ENCODE measurements at regions not wholly inside any gene's neighbourhood (a gene's known extent, or its start where the extent isn't known, plus 50 kb on each side); places are given as distances from the start of the nearest gene placed in this dataset.
"Not testable (repeated sequence)": the region's sequence is repeated elsewhere in the genome, so short reads cannot be mapped to it uniquely, and the experiment has no call there.

DNA sequence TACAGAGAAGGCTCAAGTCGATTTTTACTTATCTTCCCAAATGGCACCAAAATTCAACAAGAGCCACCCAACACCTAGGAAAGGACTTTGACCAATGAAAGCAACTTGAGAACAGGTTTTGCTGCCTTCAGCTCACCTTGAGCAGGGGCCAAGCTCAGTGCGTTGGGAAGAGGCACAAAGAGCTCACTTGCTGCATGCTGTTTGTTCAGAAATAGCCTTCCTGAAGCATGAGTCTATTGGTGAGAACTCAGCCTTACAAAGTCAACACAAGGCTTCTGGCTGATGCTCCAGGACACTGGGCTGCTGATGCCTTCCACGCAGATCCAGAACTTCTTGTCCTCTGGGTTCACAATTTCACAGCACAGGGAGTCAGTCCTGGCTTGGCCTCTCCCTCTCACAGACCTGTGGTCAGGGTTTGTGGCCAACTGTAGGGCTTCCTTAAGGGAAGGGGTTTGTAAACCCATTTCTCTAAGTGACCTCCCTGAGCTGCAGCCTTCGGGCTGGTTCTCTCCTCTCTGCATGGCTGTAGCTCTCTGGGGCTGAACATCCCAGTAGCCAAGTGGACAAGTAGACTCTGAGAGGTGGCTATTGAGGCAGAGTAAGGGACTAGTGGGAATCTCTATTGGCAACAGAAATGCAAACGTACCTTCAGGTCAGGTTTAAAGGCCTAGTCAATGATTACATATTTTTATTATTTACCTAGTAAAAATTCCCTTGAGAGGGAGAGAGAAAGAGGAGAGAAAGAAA, 124.7 kb upstream of the GATA6 start:
- DNase-seq = no peak

DNA sequence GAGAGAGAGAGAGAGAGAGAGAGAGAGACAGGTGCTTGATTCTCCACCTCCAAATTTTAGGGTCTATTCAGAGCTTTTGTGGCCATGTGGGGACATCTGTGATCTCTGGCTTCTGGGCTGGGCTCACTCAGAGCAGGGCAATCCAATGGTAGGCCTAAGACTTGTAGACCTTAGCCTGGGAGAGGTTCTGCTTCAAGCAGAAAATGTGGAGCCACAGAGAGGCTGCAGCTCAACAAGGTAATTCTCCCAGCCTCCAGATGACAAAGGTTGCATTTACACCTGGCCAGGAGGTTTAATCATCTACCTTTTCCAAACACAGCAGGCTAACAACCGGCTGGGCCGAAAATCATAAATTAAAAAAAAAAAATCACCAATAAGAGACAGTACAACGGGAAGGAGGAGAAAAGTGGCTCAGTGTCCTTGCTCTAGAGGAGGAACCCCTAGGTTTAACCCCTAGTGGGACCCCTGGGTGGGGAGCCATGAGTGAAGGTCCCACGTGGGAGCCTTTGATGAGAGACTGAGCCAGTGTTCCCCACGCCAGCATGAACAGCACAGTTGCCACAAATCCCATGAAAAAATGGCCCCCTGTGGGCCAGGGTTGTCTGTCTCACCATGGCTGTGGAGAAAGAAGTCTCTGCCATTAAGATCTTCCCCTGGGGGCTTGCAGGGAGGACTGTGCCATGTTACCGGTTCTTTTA, 124.0 kb upstream of the GATA6 start:
- no peak for DNase-seq

DNA sequence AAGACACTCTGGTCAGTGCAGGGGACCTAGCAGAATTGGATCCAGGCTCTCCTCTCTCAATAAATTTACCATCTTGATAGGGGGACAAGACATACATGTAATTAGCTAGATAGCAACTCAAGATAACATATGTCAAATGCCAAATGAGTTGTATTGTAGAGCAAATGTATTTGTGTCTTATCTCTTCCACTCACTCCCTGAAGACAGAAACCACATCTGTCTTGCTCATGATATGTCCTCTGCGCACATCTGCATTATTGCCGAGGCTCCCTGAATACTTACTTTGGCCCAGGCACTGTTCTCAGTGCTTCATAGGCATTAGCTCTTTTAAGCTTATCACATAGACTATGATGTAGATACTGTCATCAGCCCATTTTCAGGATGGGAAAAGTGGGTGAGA, 122.9 kb upstream of the GATA6 start:
- DNase-seq = no peak

DNA sequence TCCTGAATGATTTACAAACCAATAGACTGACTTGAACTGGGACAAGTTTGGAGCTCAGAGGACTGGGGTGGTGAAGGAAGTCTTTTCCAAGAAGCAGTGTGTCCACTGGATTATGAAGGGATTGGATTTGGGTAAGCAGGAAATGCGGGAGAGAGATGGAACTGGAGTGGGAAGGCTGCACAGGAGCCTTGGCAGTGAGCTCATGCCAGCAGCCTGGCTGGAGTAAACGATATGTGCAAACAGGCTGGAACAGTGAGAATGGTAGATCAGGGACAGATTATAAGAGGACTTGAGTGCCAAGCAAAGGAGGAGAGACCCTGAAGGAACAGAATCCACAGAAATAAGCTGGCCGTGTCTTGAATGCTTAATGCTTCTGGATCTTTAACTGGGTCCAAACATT, 121.9 kb upstream of the GATA6 start:
- DNase-seq = no peak

DNA sequence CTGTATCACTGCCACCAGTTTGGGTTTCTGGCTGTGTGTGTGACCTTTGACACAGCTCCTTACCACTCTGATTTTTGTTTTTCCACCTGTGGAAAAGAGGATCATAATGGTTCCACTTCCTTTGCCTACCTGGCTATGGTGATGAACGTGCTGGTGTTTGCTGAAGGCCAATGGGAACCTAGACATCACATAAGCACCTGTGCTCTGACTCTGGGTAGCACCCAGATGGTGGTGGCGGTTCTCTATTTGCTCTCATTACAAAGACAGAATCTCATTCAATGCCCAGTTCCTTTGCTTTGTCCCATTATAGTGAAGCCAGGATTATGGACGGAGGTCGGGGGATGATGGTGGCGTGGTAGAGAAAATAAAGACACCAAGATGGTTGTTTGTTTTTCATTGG, 121.2 kb upstream of the GATA6 start:
- DNase-seq = no peak

DNA sequence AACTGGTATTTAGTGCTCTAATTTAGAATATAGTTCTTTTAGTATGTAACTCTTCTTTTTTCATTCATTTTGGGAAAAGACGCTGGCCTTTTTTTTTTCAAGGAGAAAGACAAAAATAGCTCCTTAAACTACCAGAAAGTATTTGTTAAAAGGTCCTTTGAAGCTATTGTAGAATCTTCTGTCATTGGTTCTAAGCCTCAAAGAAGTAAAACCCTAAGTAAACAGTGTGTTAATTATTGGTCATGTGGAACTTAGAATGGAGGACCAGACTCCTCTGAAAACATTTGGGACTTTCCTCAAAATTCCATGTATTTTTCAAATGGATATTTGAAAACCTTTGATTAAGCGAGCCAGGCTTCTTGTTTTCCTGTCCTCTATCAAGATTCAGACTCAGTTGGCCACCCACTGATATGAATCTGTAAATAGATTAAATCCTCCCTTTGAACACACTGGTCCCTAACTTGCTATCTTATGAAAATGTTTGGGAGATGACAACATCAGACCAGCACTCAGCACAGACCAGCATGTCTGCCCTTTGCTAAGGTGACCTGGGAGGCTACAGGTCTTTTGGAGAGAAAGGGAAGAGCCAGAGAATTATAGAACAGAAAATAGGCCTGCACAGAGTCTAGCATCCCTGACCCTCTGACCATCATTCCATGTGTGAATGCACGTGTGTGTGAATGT, 120.3 kb upstream of the GATA6 start:
- DNase-seq = no peak

DNA sequence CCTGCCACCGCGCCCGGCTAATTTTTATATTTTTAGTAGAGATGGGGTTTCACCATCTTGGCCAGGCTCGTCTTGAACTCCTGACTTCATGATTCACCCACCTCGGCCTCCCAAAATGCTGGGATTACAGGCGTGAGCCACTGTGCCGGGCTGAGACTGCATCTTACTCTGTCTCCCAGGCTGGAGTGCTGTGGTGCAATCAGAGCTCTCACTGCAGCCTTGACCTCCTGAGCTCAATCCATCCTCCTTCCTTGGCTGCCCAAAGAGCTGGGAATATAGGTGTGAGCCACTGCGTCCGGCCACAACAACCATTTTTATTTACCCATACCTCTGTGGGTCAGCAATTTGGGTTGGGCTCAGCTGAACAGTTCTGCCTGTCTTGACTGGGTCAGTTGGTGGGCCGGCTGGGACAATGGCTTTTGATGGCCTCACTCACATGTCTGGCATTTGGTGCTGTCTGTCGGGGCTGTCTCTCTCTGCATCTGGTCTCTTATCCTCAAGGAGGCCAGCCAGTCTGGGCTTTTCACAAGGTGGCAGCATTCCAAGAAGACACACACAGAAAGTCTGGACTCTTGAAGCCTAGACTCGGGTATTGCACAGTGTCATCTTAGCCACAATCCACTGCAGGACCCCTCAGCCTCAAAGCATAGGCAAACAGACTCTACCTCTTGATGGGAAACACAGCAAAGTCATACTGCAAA, 116.8 kb upstream of the GATA6 start:
- no peak for DNase-seq

DNA sequence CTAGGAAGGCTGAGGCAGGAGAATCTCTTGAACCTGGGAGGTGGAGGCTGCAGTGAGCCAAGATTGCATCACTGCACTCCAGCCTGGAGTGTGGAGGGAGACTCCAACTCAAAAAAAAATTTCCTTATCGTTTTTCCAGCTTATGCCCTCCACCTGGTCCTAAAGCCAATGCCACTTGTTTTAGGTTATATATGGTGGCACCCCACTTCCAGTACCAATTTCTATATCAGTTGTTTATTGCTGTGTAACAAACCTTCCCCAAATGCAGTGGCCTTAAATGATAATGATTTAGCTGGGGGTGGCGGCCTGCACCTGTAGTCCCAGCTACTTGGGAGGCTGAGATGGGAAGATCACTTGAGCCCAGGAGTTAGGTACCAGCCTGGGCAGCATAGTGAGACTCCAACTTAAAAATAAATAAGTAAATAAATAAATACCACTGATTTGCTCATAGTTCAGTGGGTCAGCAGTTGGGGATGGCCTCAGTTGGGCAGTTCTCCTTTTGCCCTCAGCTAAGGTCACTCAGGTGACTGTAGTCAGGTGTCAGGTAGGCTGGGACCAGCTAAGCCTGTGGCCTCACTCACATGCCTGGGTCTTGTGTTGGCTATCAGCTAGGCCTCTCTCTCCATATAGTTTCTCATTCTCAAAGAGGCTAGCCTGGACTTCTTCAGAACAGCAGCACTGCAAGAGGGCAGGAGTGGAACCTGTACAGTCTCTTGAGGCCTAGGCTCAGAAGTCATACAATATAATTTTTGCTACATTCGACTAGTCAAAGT, 113.7 kb upstream of the GATA6 start:
- DNase-seq = no peak

DNA sequence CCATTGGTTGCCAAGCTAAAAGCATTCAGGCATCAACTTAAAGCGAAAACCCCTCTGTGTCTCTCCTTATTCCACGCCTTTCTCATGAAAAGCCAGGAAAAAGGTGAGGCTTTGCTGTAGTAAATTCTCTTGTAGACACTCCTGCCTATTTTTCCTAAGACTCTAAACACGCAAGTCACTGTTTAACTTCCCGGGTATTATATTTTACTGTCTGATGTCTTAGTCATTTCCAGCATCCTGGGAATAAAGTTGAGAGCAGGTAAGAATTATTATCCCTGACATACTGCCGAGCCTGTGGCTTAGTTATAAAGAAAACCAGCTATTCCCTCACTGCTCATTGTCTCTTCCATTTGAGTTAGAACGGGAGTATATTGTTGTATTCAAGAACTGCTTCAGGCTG, 112.4 kb upstream of the GATA6 start:
- DNase-seq = no peak

DNA sequence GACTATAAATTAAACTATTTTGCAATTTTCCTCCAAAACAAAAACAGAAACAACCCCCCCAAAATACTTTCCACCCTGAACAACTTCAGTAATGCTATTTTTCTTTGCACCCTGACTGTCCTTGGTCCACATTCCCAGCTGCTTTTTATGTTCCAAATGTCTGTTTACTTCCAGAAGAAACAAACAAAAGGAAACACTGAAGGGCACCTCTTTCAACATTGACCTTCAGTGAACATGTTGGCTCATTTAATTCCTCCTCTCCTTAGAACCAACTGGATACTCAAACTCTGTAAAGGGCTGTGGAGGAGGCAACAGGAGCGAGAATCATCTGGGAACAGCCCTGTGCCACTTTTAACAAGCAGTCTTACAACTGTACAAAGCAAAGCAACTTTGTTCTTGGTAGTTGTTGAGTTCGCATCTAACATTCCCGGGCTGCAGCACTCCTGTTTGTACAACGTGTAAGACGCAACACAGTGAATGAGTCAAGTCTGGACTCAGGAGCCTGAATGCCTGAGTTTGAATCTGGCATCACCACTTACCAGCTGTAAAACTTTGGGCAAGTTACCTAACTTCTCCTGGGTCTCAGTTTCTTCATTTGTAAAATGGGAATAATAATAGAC, 111.4 kb upstream of the GATA6 start:
- no peak for DNase-seq

DNA sequence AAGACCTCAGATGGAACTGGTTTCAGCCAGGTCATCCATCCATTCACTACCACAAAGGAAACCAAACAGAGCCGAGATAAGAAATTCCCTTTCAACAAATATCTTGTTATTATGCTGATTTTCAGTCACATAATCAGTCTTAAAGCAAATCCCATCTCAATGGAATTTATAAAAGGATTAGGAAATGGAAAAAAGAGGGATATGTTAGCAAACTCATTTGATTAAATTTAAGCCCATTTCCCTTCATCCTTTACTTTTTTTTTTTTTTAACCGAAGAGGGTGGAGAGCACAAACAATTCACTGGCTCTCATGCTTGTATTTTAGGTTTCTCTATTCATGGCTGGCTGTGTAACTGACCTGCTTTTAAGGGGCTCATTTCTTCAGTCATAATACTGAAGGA, 109.0 kb upstream of the GATA6 start:
- no peak for DNase-seq

DNA sequence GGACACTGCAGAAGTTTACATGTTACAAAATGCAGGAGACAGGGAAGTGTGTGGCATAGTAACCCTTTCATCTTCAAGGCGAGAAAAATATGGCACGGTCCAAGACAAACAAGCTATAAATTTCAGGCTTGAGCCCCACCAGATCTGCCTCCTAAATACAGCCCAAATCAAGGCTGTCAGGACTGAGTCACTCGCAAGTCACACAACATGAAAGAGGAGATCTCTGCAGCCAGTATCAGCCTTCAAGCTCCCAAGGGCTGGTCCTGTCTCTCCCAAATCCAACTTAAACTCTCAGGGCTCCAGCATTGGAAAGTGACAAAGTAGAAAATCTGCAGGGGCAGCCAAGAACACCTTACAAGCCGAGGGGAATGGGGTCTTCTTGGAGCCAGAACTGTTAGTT, 106.3 kb upstream of the GATA6 start:
- DNase-seq = no peak

DNA sequence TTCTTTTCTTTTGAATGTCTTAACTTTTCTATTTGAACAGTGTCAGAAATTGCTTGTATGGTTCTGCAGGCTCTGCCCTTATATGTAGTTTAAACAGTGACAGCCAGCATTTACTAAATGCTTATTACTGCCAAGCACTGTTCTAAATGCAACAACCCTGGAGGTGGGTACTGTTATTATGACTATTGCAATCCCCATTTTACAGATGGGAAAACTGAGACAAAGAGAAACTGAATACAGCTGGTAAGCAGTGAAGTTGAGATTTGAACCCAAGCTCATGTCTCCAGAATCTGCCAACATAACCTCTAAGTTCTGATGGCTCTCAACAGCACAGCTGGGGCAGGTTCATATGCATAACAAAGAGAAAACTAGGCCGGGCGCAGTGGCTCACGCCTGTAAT, 105.7 kb upstream of the GATA6 start:
- DNase-seq = no peak

DNA sequence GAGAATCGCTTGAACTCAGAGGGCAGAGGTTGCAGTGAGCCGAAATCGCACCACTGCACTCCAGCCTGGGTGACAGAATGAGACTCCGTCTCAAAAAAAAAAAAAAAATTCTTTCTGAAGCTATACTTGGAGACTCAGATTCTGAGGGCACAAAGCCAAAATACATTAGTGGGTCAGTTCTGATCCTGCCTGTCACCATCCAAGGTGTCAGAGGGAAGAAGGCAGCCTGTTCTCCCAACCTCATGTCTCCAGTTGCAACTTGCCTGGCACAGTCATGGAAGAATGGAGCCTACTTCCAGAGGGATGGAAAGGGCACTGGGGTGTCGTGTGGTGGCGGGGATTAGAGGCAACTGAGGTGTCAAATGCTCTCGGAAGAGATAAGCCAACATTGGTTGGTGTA, 104.8 kb upstream of the GATA6 start:
- DNase-seq = no peak

DNA sequence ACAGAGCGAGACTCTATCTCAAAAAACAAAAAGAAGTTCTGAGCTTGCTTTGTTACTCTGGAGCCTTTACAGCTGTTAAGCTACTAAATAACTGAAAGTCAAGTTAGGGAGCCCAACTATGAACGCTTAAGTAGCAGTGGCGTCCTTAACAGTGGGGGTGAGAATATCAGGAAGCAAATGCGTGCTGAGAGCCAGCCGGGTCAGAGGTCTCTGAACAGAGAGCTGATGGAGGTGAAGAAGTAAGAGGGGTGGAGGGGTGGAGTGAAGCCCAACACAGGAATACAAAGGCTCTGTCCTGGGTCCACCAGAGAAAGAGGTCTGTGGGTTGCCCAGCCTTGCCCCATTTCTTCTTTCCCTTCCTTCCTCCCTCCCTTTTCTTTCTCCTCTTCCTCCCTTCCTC, 104.1 kb upstream of the GATA6 start:
- no peak for DNase-seq

DNA sequence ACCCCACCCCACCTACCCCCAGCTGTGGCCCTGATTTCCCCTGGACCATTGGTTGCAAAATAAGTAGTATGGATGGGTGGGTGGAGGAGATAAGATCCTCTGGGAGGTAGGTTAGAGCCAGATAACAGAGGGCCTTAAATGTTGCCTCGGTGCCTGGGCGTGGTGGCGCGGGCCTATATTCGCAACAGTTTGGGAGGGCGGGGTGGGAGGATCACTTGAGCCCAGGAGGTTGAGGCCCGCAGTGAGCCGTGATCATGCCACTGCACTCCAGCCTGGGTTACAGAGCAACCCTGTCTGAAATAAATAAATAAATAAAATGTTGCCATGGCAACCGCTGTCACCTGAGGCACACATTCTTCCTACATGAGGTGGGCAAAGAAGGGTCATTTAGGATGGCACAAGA, 103.3 kb upstream of the GATA6 start:
- DNase-seq = no peak

DNA sequence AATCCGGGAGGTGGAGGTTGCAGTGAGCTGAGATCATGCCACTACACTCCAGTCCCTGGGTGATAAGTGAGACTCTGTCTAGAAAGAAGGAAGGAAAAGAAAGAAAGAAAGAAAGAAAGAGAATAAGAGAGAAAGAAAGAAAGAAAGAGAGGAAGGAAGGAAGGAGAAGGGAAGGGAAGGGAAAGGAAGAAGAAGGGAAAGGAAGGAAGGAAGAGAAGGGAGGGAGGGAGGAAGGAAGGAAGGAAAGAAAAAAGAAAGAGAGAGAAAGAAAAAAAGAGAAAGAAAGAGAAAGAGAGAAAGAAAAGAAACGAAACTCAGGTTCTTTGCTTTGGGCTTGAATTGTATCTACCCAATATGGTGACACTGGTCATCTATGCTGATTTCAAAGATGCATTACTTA, 102.3 kb upstream of the GATA6 start:
- no peak for DNase-seq

DNA sequence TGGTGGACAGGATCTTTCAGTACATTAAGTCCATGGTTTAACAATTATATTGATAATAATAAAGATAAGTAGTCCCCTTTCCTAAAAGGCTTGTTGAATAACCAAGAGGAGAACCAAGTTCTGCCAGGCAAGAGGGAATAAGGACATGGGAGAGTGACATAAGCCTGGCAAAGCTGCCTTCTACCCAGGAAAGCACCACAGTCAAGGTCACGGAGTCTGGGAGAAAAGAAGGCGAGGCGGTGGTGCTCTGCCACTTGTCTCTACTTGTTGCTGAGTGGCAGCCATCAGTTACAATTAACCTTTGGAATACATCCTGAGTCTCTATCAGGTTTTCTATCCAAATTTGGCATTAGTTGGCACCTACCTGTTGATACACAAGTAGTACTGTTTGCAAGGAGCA, 101.7 kb upstream of the GATA6 start:
- DNase-seq = no peak

DNA sequence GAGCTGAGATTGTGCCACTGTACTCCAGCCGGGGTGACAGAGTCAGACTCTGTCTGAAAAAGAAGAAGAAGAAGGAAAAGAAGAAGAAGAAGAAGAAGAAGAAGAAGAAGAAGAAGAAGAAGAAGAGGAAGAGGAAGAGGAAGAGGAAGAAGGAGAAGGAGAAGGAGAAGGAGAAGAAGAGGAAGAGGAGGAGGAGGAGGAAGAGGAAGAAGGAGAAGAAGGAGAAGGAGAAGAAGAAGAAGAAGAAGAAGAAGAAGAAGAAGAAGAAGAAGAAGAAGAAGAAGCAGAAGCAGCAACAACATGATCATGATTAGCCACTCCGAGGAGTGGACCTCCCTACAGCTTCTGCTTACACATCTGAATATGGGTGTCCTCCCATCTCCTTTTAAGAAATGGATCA, 100.6 kb upstream of the GATA6 start:
- DNase-seq = not testable (repeated sequence)

DNA sequence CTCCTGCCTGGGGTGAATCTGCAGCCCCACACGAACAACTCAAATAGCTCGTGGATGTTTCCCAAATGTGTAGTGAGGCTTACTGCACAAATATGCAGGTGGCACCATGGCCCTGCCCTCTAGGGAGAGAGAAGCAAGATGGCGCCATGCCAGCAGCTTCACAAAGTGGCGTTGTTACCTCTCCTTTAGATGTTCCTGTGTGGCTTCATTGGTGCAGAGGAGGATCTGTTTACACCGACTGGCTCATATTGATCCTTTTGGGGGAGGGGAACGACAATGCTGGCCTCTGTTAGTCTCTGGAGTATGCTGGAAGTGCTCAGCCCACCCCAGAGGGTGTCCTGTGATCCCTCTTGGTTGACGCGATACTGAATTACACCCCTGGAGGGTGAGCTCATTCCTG, 99.5 kb upstream of the GATA6 start:
- no peak for DNase-seq

DNA sequence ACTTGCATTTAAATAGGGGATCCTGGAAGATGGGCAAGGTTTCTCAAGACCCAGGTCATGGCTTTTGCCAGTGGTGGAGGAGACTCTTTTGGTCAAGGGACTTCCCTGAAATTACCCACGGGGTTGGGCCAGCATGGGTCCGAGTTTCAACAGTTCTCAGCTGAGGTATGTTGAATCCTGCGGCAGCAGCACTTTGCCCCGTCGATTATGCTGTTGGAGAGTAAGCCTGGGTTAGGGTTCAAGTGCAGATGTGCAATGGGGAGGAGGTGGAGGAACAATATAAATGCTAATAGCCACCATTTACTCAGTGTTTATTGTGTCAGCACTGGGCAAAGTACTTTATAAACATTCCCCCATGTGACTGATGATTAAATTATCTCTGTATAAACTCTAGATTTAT, 96.0 kb upstream of the GATA6 start:
- DNase-seq = no peak
